CD4-positive, CD25-positive, alpha-beta regulatory T cell (primary cell): ENCODE measurements at regions not wholly inside any gene's neighbourhood (a gene's known extent, or its start where the extent isn't known, plus 50 kb on each side); places are given as distances from the start of the nearest gene placed in this dataset.
A peak's percentile ranks its signal among the peaks of the same experiment; 100 is the strongest.

Source experiments
- ATAC-seq, 2 donors: fragments of 150-1000 bp; cut with Tn5 transposase; one replicate each; pipeline ENCODE4 v1.10.0; 2021; ENCODE audit warnings: low read depth in 2 of 2, moderate number of reproducible peaks in 2 of 2, moderate library complexity in 1 of 2
- DNase-seq, 3 donors: peaks; one replicate each; pipeline versions ENCODE4 v3.0.0 to v3.0.0-alpha.2; 2012 to 2022; ENCODE audit warnings: mixed read lengths in 1 of 3
- H3K27ac ChIP-seq: one replicate; pipeline ENCODE4 v1.7.0; 2013; ENCODE audit warnings: mild to moderate bottlenecking, low read length; ENCODE audit not compliant: insufficient read depth, poor library complexity, severe bottlenecking
- H3K27me3 ChIP-seq: one replicate; pipeline ENCODE4 v1.7.0; 2013; ENCODE audit warnings: low read length; ENCODE audit not compliant: control insufficient read depth, insufficient read depth
- H3K36me3 ChIP-seq: one replicate; pipeline ENCODE4 v1.7.0; 2013; ENCODE audit warnings: mild to moderate bottlenecking, low read length, moderate library complexity; ENCODE audit not compliant: control insufficient read depth, insufficient read depth
- H3K4me1 ChIP-seq: 2 replicates; pipeline ENCODE4 v1.7.0; 2013; ENCODE audit warnings: mild to moderate bottlenecking, low read length; ENCODE audit not compliant: insufficient read depth, control insufficient read depth, poor library complexity, severe bottlenecking
- H3K4me3 ChIP-seq: one replicate; pipeline ENCODE4 v1.7.0; 2013; ENCODE audit warnings: low read depth, mild to moderate bottlenecking, low read length, moderate library complexity
- H3K9me3 ChIP-seq, 2 experiments: 1 replicate in 1 of 2; 2 replicates in 1 of 2; pipeline ENCODE4 v1.7.0; 2013; ENCODE audit warnings: low read length in 2 of 2, mild to moderate bottlenecking in 1 of 2, moderate library complexity in 1 of 2; ENCODE audit not compliant: control insufficient read depth in 2 of 2
- H3K27ac Mint-ChIP-seq, 3 donors: one replicate each; pipeline ENCODE4 v1.8.0; 2020 to 2022; ENCODE audit warnings: mild to moderate bottlenecking in 3 of 3, mixed read lengths in 3 of 3, moderate library complexity in 2 of 3
- H3K27me3 Mint-ChIP-seq: one replicate; pipeline ENCODE4 v1.8.0; 2022; ENCODE audit warnings: mild to moderate bottlenecking, mixed read lengths
- H3K36me3 Mint-ChIP-seq: one replicate; pipeline ENCODE4 v1.8.0; 2020; ENCODE audit warnings: mixed read lengths
- H3K4me1 Mint-ChIP-seq, 4 donors: one replicate each; pipeline ENCODE4 v1.8.0; 2020 to 2022; ENCODE audit warnings: mixed read lengths in 4 of 4, mild to moderate bottlenecking in 1 of 4
- H3K4me3 Mint-ChIP-seq, 4 donors: one replicate each; pipeline ENCODE4 v1.8.0; 2020 to 2022; ENCODE audit warnings: mild to moderate bottlenecking in 4 of 4, mixed read lengths in 4 of 4, moderate library complexity in 3 of 4
- H3K9me3 Mint-ChIP-seq, 7 donors: one replicate each; pipeline ENCODE4 v1.8.0; 2020 to 2022; ENCODE audit warnings: mixed read lengths in 7 of 7, mild to moderate bottlenecking in 3 of 7, moderate library complexity in 2 of 7

DNA sequence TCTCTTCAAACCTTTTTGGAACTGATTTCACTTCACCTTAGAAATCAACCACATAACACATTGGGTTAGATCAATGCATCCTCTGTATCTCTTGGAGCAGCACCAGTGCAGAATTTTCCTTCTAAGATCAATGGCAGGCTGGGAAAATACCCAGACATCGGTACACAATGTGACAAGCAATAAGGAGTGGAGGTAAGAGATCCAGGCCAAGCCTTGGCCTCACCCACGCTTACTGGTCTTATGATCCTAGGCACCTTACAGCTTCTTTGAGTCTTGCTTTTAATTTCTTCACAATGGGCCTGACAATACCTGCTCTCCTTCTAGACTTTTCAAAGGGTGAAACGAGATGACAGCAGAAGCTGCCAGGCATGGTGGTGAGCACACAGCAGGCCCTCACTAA is 232.0 kb downstream of the LACC1 start:
- Histone ChIP-seq H3K27me3 (no peaks in the 10 kb centered on the region), H3K27ac (no peak overlapping the region), H3K4me3 (no peak overlapping the region), H3K4me1 (no peaks in the 10 kb centered on the region), H3K9me3 (no peaks in the 10 kb centered on the region), H3K36me3 (no peaks in the 10 kb centered on the region)
- H3K36me3 Mint-ChIP-seq, result no peaks in the 10 kb centered on the region
- H3K27me3 Mint-ChIP-seq, result peaks cover 7% of the 10 kb centered on the region
- H3K4me3 Mint-ChIP-seq, result no peak overlapping the region
- peaks cover 0 to 4% (median 0%) of the 10 kb centered on the region in 7 donors for H3K9me3 Mint-ChIP-seq
- no peak overlapping the region for H3K27ac Mint-ChIP-seq
- H3K4me1 Mint-ChIP-seq, result peaks cover 0 to 3% (median 0%) of the 10 kb centered on the region in 4 donors
- ATAC-seq, result no peak
- DNase-seq, result no peak

DNA sequence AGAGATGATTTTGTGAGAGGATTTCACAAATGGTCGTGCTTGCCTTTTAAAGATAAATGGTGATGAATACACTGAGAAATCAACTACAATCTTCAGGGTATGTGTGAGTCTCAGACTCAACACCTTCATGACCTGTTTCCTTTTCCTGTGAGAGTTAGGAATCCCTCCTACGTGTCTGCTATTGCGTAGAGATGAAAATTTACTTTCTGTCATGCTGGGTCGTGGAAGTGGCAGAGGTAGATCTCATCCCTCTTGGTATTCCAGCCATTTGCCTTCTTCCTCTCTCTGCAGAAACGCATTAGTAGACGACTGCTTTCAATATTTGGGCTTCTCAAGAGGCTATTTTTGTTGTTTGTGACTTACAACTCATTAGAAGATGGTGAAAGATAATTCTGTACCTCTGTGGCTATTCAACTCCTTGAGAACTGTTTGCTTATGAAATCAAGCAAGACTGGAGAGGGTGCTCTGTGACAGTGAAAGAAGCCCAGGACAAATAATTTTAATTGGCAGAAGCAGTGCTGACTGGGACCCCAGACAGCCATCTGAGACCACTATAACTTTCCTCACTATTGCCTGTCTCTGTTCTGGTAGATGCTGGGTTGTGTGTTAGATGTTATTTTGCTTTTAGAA is 233.1 kb downstream of the LACC1 start:
- H3K27me3 ChIP-seq, result no peaks in the 10 kb centered on the region
- no peak for ATAC-seq
- Mint-ChIP-seq H3K4me3 (no peak overlapping the region), H3K27ac (no peak overlapping the region), H3K36me3 (no peaks in the 10 kb centered on the region), H3K27me3 (peaks cover 4% of the 10 kb centered on the region), H3K9me3 (peaks cover 0 to 4% (median 0%) of the 10 kb centered on the region in 7 donors), H3K4me1 (peaks cover 0 to 9% (median 7%) of the 10 kb centered on the region in 4 donors)
- H3K4me1 ChIP-seq, result peaks cover 5% of the 10 kb centered on the region
- H3K9me3 ChIP-seq, result no peaks in the 10 kb centered on the region
- no peaks in the 10 kb centered on the region for H3K36me3 ChIP-seq
- DNase-seq, result no peak
- no peak overlapping the region for H3K4me3 ChIP-seq
- H3K27ac ChIP-seq, result no peak overlapping the region

DNA sequence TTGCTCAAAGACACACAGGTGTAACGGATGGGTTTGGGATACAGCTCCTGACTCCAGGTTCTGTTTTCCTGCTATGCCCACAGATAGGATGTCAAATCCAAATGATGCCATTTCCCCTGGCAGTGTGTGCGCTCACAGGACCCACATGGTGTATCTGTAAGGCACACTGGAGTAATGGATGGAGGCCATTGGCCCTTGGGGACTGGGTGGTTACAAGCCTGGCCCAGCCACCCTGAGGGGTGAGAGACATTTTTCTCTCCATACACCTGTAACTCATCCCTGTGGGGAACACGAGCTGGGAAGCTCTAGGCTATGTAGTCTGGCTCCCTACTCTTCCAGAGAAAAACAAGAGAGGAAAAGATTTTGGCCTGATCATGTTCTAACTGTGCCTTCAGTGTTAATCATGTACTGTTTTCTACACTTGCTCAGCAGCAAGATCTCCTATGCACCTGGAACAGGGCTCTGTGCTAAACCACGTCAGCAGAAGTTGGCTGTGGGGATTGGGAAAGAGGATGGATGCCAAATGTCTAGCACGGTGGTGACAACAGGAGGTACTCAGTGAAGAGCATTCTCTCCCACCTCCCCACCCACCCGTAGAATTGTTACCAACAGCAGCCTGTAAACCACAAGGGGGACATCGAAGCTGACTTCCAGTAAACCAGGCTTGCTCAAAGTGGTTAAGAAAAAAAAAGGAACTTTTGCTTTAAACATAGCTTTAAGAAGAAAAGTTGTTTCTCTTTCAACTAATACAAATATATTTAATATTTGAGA is 237.0 kb downstream of the LACC1 start:
- H3K36me3 ChIP-seq, result no peaks in the 10 kb centered on the region
- H3K27ac Mint-ChIP-seq, result peak overlapping the region in 2 of 3 donors; percentile 55 to 61
- H3K4me3 Mint-ChIP-seq, result no peak overlapping the region
- no peaks in the 10 kb centered on the region for H3K36me3 Mint-ChIP-seq
- no peaks in the 10 kb centered on the region for H3K9me3 ChIP-seq
- peaks cover 0 to 9% (median 7%) of the 10 kb centered on the region in 4 donors for H3K4me1 Mint-ChIP-seq
- peaks cover 5% of the 10 kb centered on the region for H3K4me1 ChIP-seq
- H3K27me3 ChIP-seq, result no peaks in the 10 kb centered on the region
- ATAC-seq (peak in 1 of 2 donors; percentile 22), DNase-seq (no peak)
- no peak overlapping the region for H3K4me3 ChIP-seq
- H3K9me3 Mint-ChIP-seq, result peaks cover 0 to 1% (median 0%) of the 10 kb centered on the region in 7 donors
- no peaks in the 10 kb centered on the region for H3K27me3 Mint-ChIP-seq
- H3K27ac ChIP-seq, result no peak overlapping the region

DNA sequence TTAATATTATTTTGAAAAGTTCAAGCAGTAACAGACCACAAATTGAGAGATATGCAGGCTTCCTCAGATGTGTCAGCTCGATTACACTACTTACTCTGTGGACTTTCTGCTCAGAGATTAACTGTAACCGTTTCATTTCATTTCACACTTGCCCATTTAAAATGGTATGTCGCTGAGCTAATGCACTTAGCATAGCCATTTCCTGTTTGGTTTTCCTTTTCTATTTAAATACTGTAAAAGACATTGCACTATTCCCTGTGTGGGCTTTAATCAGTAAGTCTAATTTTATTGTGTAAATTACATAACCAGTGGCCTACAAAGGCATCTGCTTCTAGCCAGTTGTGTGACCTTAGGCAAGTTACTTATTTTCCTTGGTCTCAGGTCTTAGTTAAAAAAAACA is 237.6 kb downstream of the LACC1 start:
- Histone ChIP-seq H3K4me1 (peaks cover 5% of the 10 kb centered on the region), H3K36me3 (no peaks in the 10 kb centered on the region), H3K4me3 (no peak overlapping the region), H3K27ac (no peak overlapping the region), H3K9me3 (no peaks in the 10 kb centered on the region), H3K27me3 (no peaks in the 10 kb centered on the region)
- ATAC-seq (no peak), DNase-seq (peak in 1 of 3 donors; percentile 12)
- no peak overlapping the region for H3K4me3 Mint-ChIP-seq
- H3K9me3 Mint-ChIP-seq, result peaks cover 0 to 1% (median 0%) of the 10 kb centered on the region in 7 donors
- H3K27me3 Mint-ChIP-seq, result no peaks in the 10 kb centered on the region
- H3K4me1 Mint-ChIP-seq, result peaks cover 0 to 9% (median 7%) of the 10 kb centered on the region in 4 donors
- no peaks in the 10 kb centered on the region for H3K36me3 Mint-ChIP-seq
- H3K27ac Mint-ChIP-seq, result peak overlapping the region in 2 of 3 donors; percentile 49 to 55

DNA sequence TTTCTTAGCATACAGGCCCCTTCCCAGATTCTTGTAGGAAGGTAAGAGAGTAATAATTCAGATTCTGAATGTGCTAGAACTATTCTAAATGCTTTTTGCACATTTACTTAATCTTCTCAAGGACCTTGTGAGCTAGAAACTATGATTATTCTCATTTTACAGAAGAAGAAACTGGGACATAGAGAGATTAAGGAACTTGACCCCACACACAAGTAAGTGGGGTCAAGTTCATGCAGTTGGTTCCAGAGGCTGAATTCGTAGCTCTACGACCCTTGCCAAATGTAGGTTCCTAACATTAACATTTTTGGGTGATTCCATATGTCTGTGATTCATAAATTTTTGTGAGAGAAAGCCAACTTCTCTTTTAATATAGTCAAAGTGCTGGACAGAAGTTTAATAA is 238.1 kb downstream of the LACC1 start:
- no peaks in the 10 kb centered on the region for H3K27me3 ChIP-seq
- Mint-ChIP-seq H3K4me3 (no peak overlapping the region), H3K9me3 (peaks cover 0 to 1% (median 0%) of the 10 kb centered on the region in 7 donors), H3K27me3 (no peaks in the 10 kb centered on the region), H3K36me3 (no peaks in the 10 kb centered on the region), H3K27ac (peak overlapping the region in 1 of 3 donors; percentile 55), H3K4me1 (peaks cover 0 to 9% (median 7%) of the 10 kb centered on the region in 4 donors)
- H3K36me3 ChIP-seq, result no peaks in the 10 kb centered on the region
- peaks cover 5% of the 10 kb centered on the region for H3K4me1 ChIP-seq
- no peak for ATAC-seq
- no peak for DNase-seq
- H3K4me3 ChIP-seq, result no peak overlapping the region
- no peaks in the 10 kb centered on the region for H3K9me3 ChIP-seq
- no peak overlapping the region for H3K27ac ChIP-seq

DNA sequence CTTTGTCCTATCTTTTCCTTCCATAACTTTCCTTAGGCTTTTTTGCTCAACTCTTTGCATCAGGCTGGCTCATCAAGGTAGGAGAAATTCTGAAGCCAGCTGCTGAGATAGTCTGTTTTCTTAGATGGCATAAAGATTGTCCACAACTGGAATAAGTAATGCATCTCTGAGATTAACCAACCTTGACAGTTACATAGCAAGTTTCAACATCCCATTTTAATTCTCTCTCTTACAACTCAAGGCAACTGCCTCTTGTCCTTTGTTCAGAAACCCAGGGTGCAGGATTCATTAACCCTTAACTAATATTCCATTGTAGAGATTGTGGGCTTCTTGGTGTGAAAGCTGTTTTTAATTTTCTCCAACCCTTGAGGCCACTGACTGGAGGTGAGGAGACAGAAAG is 239.2 kb downstream of the LACC1 start:
- no peak overlapping the region for H3K27ac ChIP-seq

DNA sequence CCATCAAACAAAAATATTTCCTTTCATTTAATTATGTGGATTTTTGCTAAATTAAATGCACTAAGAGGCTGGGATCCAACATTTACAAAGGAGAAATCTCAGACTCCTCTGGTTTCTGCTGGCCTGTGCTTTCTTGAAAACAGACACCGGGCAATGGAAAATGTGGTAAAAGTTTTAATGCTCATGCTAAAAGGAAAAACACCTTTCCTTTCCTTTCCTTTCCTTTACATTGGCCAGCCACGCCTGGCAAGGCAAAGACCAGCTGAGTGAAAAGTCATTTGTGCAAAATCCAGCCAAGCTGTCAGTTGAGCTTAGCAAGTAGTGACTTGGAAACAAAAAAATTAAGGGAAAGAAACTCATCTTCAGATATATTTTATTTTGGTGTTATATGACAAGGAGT is 240.3 kb downstream of the LACC1 start:
- Histone ChIP-seq H3K36me3 (no peaks in the 10 kb centered on the region), H3K9me3 (peaks cover 0 to 9% of the 10 kb centered on the region in 2 experiments), H3K27me3 (peaks cover 4% of the 10 kb centered on the region), H3K27ac (no peak overlapping the region), H3K4me1 (peaks cover 5% of the 10 kb centered on the region), H3K4me3 (no peak overlapping the region)
- DNase-seq (no peak), ATAC-seq (no peak)
- no peaks in the 10 kb centered on the region for H3K36me3 Mint-ChIP-seq
- H3K4me1 Mint-ChIP-seq, result peaks cover 0 to 9% (median 7%) of the 10 kb centered on the region in 4 donors
- H3K27ac Mint-ChIP-seq, result no peak overlapping the region
- H3K4me3 Mint-ChIP-seq, result no peak overlapping the region
- no peaks in the 10 kb centered on the region for H3K27me3 Mint-ChIP-seq
- H3K9me3 Mint-ChIP-seq, result peaks cover 0 to 14% (median 3%) of the 10 kb centered on the region in 7 donors

More for the DNA sequence above, 239.2 kb downstream of the LACC1 start:
- DNase-seq (no peak), ATAC-seq (no peak)
- Histone ChIP-seq H3K9me3 (peaks cover 0 to 8% of the 10 kb centered on the region in 2 experiments), H3K4me3 (no peak overlapping the region), H3K27me3 (peaks cover 4% of the 10 kb centered on the region), H3K36me3 (no peaks in the 10 kb centered on the region), H3K4me1 (peaks cover 5% of the 10 kb centered on the region)
- Mint-ChIP-seq H3K27ac (no peak overlapping the region), H3K4me1 (peaks cover 0 to 9% (median 7%) of the 10 kb centered on the region in 4 donors), H3K27me3 (no peaks in the 10 kb centered on the region), H3K4me3 (no peak overlapping the region), H3K36me3 (no peaks in the 10 kb centered on the region), H3K9me3 (peaks cover 0 to 8% (median 4%) of the 10 kb centered on the region in 7 donors)
